ENCODE measurements at regions not wholly inside any gene's neighbourhood (a gene's known extent, or its start where the extent isn't known, plus 50 kb on each side); places are given as distances from the start of the nearest gene placed in this dataset.

DNA sequence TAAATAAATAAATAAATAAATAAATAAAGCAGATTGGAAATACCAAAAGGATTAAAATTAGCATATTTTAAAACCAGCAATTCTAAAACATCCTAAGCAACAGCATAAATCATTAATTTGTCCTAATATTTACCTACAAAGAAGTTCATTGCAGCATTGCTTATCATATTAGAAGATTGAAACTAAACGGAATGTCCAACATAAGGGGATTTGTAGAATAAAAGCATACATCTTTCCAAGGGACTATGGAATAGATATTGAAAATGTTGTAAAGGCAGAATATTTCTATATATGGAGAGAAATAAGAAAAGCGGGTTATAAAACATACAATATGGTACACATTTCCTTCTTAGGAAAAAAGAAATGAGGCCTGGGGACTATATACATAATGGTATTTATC lies 71.1 kb upstream of the RFC3 start:
- no peak for DNase-seq (ENCODE audit: extremely low read depth, low read depth)
- no peak for TF ChIP-seq CTCF (IDR thresholded peaks at IDR 0.05; ENCODE audit: low read depth, low read length)

- DNase-seq (ENCODE audit: extremely low read depth, low read depth) = no peak
- no peak for TF ChIP-seq CTCF (IDR thresholded peaks at IDR 0.05; ENCODE audit: low read depth, low read length)
Observed at GRCh38 chr13:33751151-33751550, 66.8 kb upstream of the RFC3 start.

DNA sequence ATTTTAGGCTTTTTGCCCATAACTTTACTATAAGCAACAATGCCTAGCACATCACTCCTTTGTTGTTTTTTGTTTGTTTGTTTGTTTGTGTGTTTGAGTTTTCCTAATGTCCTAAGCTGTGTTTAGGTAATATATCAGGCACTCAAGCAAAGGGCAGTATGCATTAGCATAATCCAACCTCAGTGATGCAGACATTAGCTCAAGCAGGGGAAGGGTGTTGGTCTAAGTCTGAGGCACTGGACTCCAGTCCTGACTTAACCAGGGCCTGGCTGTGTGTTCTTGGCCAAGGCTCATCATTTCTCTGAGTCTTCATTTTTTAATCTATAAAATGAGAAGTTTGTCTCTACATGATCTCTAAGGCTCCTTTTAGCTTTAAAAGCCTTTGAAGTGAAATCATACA lies 65.9 kb upstream of the RFC3 start:
- DNase-seq (ENCODE audit: extremely low read depth, low read depth) = no peak
- TF ChIP-seq CTCF (IDR thresholded peaks at IDR 0.05; ENCODE audit: low read depth, low read length) = no peak

DNA sequence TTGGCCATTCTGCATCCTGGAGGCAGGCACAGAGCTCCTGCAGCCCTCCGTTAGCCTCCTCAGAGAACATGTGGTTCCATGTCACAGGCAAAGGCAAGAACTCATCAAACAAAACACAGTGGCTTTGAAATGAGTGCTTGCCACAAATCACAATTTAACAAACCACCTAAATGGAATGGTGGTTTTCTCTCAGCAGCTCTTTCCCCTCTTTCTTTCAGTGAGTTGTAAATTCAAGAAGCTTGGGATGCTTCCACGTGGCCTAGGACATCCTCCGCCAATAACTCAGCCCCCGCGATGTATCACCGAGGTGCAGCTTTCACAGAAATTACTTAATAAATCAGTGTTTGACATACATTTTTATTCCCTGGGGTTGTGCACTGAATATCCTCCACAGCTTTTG lies 65.4 kb upstream of the RFC3 start:
- TF ChIP-seq CTCF (IDR thresholded peaks at IDR 0.05; ENCODE audit: low read depth, low read length) = no peak
- DNase-seq (ENCODE audit: extremely low read depth, low read depth) = no peak

DNA sequence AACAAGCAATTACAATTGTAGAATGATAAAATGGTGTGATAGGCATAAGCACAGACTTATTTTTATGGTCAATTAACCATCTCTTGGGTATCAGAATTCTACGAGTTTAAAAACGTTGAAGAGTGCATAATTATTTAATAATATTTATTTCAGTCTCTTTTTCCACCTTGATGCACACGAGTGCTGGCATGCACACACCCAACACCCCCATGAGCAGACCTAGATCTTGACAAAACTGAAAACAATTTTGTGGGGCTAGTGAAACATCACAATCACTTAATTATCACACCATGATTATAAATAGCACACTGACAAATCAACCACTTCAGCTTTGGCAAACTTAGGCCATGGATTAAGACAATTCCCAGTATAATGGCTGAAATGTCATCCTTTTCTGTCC lies 61.0 kb upstream of the RFC3 start:
- no peak for DNase-seq (ENCODE audit: extremely low read depth, low read depth)
- no peak for TF ChIP-seq CTCF (IDR thresholded peaks at IDR 0.05; ENCODE audit: low read depth, low read length)

DNA sequence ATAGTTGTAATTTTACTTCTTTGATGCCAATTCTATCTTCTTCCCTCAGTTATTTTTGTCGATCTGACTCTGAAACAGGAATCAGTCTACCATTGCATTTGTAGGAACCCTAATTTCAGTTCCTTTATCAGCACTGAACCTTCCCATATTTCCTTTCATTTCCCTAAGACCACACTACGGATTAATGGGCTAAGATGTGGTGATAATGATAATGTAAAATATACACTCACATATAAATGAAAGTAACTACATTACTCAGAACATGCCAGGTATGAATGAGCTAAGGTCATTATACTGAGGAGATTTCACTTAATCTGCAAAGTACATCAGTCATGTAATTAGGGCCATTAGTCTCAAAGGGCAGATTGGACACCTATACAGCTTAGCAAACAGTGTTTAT lies 60.2 kb upstream of the RFC3 start:
- TF ChIP-seq CTCF (IDR thresholded peaks at IDR 0.05; ENCODE audit: low read depth, low read length) = no peak
- no peak for DNase-seq (ENCODE audit: extremely low read depth, low read depth)

DNA sequence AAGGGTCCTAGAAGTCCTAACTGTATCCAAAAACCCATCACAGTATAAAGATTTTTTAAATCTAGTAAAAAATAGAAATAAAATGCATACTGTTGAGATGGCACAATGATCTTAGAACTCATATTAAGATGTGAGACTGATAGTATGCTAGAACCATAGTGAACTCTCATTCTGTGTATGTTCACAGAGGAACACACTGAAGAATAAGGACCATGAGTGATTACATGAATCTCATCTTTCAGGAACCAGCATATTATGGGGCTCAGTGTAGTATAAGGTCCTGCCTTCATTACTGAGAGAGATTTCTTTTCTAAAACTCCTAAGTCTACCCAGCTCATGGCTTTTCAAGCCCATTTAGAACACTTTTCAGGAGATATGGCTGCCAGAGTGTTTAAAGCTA lies 59.8 kb upstream of the RFC3 start:
- no peak for DNase-seq (ENCODE audit: extremely low read depth, low read depth)
- no peak for TF ChIP-seq CTCF (IDR thresholded peaks at IDR 0.05; ENCODE audit: low read depth, low read length)
